ENCODE measurements at regions not wholly inside any gene's neighbourhood (a gene's known extent, or its start where the extent isn't known, plus 50 kb on each side); places are given as distances from the start of the nearest gene placed in this dataset.
A peak's percentile ranks its signal among the peaks of the same experiment; 100 is the strongest.
"Not testable (repeated sequence)": the region's sequence is repeated elsewhere in the genome, so short reads cannot be mapped to it uniquely, and the experiment has no call there.

DNA sequence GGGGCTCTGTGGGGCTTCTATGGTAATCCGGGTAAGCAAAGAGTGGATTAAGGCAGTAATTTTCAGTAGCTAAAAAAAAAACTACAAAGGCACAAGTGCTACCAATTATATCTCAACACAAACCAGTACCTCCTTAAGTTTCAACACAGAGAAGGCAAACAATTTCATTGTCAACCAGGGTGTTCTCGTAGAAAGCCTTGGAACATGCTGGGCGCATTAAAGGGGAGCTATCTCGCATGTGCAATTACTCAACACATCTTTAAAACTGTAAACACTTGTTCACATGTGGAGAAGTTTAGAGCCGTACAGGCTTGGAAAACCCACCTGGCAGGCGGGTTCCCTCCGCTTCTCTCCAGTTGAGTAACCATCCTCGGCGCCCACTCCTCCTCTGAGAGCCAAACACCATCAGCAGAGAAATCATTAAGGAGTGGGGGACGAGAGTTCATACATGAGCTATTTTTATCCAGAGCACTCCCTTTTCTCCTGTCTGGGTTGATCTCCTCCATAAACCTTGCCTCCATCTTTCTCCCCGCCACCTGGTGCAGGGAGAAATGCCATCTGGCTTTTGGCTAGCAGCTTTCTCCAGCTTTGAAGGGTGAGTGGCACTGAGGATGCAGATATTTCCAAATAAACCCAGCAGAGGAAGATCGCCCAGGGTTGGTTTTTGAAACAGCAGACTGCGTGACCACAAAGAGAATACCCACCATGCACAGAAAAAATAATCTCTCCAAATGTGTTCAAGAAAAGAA is 287.1 kb downstream of the WDR11 start:
- no peak for DNase-seq

DNA sequence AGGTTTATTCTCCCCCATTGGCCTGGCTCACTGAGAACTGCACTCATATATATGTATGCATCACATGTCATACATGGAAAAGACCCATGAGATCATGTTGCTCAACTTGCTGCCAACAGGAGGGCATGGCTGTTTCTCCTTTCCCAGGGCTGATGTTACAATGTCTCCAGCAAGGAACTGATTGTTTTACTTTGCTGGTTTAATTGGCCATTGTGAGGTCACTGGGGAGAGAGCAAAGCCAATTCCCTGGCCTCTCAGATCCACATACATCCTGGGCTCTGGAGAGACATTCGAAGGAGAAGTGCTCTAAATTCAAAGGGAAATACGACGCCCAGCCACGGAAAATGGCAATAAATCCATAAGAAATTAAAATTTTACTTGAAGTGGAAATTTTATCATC is 287.8 kb downstream of the WDR11 start:
- DNase-seq = no peak

DNA sequence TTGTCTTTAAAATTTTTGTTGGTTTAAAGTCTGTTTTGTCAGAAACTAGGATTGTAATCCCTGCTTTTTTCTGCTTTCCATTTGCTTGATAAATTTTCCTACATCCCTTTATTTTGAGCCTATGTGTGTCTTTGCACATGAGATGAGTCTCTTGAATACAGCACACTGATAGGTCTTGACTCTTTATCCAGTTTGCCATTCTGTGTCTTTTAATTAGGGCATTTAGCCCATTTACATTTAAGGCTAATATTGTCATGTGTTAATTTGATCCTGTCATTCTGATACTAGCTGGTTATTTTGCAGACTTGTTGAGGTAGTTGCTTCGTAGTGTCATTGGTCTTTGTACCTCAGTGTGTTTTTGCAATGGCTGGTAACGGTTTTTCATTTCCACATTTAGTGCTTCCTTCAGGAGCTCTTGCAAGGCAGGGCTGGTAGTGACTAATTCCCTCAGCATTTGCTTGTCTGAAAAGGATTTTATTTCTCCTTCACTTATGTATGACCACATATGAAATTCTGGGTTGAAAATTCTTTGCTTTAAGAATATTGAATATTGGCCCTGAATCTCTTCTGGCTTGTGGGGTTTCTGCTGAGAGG is 294.7 kb downstream of the WDR11 start:
- DNase-seq = not testable (repeated sequence)

DNA sequence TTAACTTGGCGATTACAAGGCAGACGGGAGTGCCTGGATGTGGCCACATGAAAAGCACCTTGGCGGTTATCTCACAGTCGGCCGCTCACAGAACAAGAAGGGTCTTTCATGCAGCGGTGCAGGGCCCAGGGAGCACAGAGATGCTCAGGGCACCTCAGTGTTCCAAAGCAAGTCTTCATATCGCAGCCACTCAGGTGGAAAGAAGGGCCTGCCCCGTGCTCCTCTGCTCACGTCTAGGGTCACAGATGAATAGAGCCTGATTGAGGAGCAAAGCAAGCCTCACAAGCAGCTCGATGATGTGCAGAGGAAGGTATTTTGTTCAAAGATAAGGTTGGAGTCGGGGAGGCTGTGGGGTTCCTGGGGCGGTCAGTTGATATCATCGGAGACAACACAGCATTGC is 297.8 kb downstream of the WDR11 start:
- DNase-seq = no peak

DNA sequence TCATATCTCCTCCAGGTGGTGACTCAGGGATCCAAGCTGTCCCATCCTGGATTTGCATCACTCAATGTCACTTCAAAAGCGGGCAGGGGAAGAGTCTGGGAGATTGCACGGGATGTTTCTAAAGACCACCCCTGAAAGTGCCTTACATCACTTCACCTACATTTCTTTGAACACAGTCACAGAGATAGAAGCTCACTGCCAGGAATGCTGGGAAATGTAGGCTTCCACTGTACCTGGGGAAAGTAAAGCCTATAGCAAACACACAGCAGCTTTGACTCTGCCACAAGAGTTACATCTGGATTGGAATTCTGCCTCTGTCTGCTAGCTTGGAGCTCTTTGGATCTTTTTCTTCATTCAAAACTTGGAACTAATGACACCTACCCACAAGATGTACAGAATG is 300.9 kb downstream of the WDR11 start:
- DNase-seq = no peak

DNA sequence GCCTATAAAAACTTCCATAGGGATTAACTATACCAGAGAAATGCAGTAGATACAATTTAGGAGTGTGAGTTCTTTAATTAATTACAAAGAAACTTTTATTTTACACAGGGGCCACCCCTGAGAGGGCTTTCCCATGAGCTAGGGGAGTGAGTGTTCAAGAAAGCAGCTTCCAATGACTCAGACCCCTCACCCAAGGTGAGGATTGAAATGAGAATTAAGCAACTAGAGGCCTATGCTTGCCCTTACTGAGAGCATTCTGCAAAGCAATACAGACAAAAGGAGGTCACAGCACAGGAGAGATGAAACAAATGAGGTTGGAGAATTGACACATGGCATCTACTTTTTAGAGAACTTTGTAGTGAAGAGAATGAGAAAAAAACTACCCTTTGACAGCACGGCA is 301.8 kb downstream of the WDR11 start:
- DNase-seq = no peak

DNA sequence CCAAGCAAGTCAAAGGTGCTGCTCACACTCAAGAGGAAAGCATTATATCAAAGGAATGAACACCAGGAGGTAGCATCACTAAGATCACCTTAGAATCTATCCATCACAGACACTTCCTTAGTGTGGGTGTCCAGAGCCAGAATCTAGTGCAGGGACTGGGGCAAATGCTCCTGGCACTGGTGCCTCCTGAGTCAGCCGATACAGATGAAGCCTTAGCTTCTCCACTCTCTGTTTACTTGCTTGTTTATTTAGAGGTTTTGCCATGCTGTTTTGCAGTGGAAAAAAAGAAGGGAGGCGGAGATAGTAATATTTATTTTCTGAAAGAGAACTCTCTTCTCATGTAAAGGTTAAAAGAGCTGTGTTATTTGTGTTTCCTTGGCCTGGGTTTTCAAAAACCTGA is 303.1 kb downstream of the WDR11 start:
- no peak for DNase-seq

DNA sequence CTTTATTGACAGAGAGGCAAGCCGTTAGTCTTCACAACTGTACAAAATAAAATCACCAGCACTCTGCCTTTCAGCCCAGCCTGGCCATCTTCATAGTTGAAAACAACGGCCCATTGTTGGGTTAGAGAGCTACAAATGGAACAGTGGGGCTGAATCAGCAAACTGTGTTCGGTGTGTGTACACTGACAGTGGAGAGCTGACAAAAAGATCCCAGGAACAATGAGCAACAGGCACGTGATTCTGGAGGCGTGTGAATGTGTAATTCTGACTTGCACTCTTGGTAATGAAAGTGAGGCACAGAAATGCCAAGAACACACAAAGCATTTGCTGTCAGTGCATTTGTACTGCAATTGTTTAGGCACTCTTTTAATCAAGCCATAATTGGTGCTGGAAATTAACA is 303.7 kb downstream of the WDR11 start:
- no peak for DNase-seq

DNA sequence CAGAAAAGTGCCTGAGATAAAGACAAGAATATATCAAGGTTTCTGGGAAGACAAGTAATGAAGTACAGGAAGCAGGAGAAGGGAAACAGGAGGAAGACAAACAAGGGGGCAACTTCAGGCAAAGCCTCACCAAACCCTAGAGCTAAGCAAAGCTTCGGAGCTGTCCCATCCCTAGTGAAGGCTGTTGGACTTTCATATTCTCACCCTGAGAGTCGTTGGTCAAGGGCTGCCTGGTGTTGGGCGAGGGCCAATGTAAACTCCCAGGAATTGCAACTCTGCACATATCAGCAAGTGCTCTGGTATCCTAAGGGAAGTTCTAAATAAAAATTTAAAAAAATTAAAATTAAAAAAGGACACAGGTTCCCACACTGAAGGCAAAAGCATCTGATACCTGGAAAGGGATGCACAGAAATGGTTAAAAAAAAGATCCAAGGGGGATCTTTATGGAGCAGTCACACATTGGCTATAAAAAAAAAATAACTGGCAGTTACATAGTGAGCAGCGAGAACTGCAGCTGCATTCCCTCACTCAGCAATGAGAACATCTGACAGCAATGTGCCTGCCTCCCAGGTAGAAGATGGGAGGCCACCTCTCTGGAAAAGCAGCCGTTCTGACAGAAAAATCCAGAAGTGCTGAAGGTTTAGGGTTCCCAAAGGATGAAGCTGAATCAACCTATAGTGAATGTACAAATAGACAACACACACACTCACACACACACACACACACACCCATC is 304.7 kb downstream of the WDR11 start:
- DNase-seq = no peak

DNA sequence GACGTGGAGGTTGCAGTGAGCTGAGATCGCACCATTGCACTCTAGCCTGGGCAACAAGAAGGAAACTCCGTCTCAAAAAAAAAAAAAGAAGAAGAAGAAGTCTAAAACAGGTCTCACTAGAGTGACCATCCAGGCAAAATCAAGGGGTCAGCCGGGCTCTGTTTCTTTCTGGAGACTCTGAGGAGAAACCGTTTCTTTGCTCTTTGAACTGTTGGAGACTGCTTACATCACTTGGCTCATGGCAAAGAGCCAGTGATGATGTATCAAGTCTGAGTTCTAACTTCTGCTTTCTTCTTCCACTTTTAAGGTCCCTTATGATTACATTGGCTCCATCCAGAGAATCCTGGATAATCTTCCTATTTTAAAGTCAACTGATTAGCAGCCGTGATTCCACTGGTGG is 306.8 kb downstream of the WDR11 start:
- no peak for DNase-seq

DNA sequence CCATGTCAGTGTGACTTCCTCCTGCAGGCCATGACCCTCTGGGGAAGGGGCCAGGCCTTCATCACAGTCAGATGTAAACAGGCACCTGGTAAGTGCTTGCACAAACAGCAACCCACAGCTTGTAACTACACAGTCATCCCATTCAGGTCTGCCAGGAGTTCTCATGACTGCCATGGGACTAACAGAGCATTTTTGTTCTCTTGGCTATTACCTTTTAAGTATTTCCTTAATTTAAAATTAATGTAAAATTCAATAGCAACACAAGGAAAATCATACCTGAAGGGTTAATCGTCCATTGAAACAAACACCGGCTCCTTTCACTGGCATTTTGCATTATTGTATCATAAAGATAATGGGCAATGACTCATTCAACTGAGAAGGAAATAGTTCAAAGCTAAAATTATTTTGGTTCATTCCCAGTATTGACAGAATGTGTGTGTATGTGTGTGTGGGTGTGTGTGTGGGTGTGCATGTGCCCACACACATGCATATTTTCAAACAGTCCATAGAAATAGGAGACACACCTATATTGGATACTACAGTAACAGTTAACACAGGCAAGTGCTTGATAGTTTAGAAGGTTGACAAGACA is 307.9 kb downstream of the WDR11 start:
- no peak for DNase-seq

DNA sequence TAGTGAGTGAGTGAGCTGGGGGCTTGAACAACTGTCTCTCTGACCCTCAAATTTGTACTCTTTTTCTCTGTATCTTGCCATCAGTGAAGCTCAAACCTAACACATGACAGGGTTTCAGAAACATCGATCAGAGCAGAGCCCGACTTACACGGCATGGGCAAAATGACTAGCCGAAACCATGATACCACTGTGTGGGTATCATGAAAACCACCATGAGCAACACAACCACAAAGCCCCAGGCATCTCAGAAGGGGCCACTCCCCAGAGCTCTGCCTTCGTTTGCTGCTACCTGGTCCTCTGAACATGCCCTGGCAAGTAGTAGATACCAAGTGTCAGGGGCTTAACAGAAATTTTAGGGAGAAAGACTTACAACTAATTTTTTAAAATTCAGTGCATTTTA is 308.5 kb downstream of the WDR11 start:
- DNase-seq = no peak

DNA sequence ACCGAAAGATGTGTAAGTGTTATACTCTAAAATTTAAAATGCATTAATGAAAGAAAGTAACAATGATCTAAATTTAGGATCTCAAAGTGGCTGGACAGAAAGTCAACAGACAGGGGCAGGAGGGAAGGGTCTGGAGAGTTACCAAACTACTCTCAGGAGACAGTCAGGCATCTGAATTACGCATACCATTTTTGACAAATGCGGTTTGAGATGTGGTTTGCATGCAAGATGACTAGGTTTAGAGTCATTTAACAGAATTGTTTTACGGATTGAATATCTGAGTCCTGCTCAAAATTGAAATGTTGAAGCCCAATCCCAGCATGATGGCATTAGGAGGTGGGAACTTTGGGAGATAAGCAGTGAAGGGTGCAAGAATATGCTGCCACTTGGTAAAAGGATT is 314.1 kb downstream of the WDR11 start:
- DNase-seq = no peak

DNA sequence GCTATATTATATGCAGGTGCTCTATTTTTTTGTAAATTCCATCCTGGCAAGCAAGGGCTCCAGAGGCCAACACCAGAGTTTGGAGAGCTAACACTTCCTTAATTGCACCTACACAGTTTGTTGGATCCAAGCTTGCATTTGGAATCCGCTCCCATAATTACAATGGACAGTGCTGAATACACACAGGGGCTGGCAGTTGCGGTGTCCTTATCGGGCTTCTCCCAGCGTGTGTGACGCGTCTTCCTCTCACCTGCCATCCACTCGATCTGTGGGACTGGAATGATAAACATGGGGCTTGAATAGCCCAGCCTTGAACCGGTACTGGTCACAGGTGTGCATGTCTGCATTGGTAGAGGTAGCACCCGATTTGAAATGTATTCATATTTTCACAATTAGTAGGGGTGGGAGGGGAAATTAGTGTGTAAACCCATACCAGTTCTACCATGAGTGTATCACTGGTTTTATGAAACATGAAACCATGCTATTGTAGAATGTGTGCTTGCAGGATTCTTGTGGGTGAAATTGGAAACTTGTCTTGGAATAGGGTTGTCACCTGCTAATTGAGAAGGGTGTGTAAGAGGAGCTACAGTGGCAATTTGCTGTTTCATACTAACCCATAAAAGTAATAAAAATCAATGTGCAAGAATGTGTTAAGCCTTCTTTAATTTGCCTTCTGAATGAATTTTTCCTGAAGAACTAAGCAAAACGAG is 316.5 kb downstream of the WDR11 start:
- peak; percentile 9 to 22 for DNase-seq

DNA sequence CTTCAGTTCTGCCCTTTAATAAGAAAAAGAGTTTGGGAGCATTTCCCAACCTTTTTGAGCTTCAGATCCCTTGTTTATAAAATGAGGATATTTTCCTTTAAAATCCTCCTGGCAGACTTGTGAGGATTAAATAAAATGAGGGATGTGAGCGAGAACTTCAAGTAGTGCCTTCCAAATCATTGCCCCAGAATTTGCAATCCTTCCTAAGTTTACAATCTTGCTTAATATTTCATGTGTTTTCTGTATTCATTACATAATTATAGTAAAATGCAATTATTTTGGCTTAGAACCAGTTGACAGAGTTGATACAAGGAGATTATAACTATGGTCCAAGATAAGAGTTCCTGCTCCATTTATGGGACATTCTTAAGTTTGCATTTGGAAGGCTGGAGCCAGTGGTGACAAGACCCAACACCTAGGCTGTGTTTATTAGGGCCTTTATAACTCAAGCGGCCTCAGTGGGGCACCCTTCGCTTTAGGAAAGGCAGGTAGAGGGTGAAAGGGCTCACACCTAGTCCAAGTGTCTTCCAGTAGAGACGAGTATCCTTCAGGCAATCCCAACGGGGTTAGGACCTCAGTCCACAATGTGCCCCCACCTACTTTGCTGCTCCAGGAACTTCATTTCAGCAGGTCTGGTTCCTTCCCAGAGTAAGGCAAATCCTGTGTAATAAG is 317.5 kb downstream of the WDR11 start:
- no peak for DNase-seq

DNA sequence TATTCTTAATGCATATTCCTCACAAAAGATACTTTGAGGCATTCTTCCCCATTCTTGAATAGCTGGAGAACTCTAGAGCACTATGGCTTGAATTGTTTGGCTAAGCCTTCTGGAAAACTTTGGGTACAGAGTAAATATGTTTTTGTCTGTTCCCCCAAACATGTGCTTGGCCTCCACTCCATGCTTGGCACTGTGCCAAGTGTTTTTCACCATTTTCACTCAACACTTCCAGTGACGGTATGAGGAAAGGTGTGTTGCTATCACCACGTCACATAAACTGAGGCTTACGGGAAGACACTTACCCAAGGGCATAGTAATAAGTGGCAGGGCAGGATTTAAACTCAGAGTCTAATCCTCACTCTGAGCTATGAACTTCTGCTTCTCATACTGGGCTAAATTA is 318.2 kb downstream of the WDR11 start:
- DNase-seq = no peak

DNA sequence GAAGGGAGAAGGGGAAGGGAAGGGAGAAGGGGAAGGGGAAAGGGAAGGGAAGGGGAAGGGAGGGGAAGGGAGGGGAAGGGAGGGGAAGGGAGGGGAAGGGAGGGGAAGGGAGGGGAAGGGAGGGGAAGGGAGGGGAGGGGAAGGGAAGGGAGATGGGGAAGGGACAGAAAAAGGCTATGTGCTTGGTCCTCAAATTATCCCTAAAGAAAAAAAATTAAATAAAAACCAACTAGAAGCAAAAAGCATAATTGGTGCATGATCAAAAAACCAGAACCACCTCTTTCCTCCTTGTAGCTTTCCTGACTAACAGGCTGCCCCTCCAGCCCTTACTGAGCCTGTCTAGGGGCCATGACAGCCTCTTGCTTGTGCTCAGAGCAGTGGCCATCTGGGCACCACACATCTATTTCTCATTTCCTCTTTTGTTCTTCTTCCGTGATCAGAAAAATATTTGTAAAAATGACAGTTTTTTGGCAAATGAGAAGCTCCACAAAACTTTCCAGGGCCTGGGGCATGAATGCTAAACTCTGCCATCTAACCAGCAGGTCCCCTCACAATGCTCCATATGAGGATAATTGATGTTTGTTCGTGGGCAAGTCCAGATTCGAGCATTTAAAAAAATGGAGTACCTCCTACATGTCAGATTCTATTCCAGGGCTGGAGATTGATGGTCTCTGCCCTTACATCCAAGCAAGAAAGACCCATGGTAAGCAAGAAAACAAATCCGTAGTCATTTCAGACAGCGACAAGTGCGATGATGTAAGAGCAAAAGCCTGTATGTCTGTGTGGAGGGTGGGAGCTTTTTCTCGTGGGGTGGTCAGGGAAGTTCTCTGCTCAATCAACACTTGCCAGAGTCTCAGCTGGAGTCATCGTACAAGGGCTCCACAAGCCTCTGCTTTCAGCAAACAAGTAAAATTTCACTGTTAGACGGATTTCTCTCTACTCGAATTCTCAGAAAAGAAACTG is 320.9 kb downstream of the WDR11 start:
- DNase-seq = no peak

DNA sequence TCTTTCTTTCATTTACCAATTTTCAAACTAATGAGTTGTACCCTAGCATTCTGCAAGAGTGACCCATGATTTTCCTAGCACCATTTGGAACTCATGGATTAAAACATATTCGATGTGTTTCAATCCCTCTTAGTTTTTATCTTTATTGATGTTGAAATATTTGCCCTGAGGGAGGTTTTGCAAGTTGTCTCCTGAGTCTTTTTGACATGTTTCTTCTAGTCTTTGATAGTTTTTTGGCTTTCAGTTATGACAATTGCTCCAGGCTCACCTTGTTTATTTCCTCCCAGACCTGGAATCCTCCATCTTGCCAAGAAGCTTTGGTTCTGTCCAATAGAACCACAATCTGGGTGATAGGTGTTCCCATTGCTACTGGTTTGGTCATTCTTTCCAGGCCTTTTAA is 327.8 kb downstream of the WDR11 start:
- no peak for DNase-seq

DNA sequence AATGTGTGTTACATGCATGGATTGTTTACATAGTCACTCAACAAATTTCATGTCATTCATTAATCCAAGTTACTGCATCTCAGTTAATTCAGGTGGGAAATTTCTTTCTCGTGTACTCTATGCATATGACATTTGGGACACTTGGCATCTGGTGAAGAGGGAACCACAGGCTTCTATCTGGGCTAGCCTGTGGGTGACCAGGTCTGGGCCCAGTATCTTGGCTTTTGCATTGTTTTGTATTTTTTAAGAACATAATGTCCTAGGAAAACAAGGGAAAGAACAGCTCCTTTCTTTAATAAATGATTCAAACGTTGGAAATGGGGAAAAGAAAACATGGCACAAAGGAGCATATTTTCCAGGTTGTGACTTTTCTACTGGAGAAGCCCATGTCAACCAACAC is 331.1 kb downstream of the WDR11 start:
- DNase-seq = no peak

DNA sequence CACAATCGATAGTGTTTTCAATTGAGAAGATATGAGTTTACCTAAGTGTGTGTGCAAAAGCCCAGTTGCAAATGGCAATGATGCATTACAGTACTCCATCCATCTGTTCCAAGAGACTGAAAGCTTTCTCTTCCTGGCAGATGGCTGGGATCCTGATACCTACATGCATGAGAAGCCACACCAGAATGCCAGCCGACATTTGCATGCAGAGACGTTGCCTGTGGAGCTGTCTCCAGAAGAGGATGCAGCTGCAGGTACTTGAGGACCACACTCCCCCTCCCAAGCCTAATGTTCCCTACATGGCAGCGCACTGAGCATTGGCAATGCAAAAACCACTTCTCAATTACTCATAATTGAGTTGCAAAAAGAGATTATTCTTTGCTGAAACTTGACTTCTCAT is 332.1 kb downstream of the WDR11 start:
- peak; percentile 30 to 84 for DNase-seq

DNA sequence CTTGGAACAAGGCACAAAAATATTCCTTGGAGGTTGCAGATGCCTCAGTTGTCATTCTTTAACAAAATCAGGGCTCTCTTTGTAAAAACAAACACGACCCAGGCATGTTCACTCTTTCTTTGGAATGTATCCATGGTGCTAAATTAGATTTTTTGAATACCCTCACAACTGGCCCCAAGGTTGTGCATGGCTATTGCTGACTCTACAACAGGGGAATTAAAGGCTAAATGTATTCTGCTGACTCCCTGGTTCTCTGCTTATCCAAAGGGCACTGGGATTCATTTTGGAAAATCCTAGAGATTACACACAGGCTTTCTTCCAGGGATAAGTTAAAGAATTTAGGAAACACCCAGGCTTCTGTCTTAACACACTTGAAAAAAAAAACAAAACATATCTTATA is 332.5 kb downstream of the WDR11 start:
- no peak for DNase-seq
